ENCODE measurements at regions not wholly inside any gene's neighbourhood (a gene's known extent, or its start where the extent isn't known, plus 50 kb on each side); places are given as distances from the start of the nearest gene placed in this dataset.

DNA sequence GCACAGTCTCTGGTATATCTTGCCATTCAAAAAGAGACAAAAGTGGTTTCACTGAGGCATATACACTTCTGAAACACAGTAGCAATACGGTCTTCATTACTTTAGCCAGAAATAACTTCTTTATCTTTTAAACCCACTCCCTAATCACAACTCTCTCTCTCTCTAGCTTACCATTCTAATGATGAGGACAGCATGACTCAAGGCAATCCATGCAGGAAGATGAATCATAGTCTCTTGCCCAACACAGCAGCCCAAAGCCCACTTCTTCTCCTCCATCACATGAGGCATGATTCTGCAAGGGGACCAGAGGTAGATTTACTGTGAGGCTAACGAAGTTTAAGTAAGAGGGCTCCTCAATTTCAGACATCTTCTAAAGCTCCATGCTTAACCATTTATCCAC is 285.0 kb upstream of the NR5A2 start:
- H3K27me3 ChIP-seq, result no peaks in the 10 kb centered on the region
- H3K27ac ChIP-seq, result no peak overlapping the region
- DNase-seq (no peak), ATAC-seq (peak; percentile 68)
- intact Hi-C loops (cut with DNase I), result no loop called here
- TF ChIP-seq, protein P1, sequence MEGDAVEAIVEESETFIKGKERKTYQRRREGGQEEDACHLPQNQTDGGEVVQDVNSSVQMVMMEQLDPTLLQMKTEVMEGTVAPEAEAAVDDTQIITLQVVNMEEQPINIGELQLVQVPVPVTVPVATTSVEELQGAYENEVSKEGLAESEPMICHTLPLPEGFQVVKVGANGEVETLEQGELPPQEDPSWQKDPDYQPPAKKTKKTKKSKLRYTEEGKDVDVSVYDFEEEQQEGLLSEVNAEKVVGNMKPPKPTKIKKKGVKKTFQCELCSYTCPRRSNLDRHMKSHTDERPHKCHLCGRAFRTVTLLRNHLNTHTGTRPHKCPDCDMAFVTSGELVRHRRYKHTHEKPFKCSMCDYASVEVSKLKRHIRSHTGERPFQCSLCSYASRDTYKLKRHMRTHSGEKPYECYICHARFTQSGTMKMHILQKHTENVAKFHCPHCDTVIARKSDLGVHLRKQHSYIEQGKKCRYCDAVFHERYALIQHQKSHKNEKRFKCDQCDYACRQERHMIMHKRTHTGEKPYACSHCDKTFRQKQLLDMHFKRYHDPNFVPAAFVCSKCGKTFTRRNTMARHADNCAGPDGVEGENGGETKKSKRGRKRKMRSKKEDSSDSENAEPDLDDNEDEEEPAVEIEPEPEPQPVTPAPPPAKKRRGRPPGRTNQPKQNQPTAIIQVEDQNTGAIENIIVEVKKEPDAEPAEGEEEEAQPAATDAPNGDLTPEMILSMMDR (IDR thresholded peaks at IDR 0.05), result no peak
- no peaks in the 10 kb centered on the region for H3K4me1 ChIP-seq
- no peaks in the 10 kb centered on the region for H3K9me3 ChIP-seq
- no peak overlapping the region for H3K4me3 ChIP-seq
- H3K36me3 ChIP-seq, result no peaks in the 10 kb centered on the region

- ATAC-seq (no peak), DNase-seq (no peak)
- intact Hi-C loops (cut with DNase I), result no loop called here
- H3K4me3 ChIP-seq, result no peak overlapping the region
- no peaks in the 10 kb centered on the region for H3K36me3 ChIP-seq
- no peak overlapping the region for H3K27ac ChIP-seq
- TF ChIP-seq, protein P1 (IDR thresholded peaks at IDR 0.05), result no peak
- no peaks in the 10 kb centered on the region for H3K4me1 ChIP-seq
- H3K9me3 ChIP-seq, result no peaks in the 10 kb centered on the region
- no peaks in the 10 kb centered on the region for H3K27me3 ChIP-seq
These were observed 284.3 kb upstream of the NR5A2 start for GRCh38 chr1:199743227-199743626.

GRCh38 chr1:199746666-199747384 is 280.7 kb upstream of the NR5A2 start:
- intact Hi-C loops (cut with DNase I), result no loop called here
- TF ChIP-seq, protein P1 (IDR thresholded peaks at IDR 0.05), result no peak
- no peaks in the 10 kb centered on the region for H3K4me1 ChIP-seq
- no peak overlapping the region for H3K27ac ChIP-seq
- H3K36me3 ChIP-seq, result no peaks in the 10 kb centered on the region
- no peak for ATAC-seq
- DNase-seq, result no peak
- no peak overlapping the region for H3K4me3 ChIP-seq
- H3K27me3 ChIP-seq, result no peaks in the 10 kb centered on the region
- H3K9me3 ChIP-seq, result no peaks in the 10 kb centered on the region

DNA sequence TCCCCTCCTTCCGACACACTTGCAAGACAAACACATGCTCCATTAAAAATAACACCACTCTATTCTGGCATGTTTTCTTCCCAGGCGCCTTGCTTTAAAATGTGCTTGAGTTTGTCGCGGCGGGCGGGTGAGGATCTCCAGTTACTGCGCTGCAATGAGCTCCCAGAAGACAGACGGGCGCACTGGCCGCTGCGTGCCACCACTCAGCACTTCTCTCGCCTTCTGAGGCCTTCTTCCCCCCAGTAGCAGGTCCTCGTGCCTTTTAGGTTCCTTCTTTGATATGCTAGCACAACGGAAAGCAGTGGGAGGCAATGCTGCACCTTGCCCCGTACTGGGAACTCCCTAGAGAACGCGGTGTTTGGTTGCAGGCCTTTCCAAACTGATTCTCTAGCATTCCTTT is 279.5 kb upstream of the NR5A2 start:
- DNase-seq, result no peak
- Histone ChIP-seq H3K4me1 (no peaks in the 10 kb centered on the region), H3K9me3 (no peaks in the 10 kb centered on the region), H3K4me3 (no peak overlapping the region), H3K36me3 (no peaks in the 10 kb centered on the region), H3K27me3 (no peaks in the 10 kb centered on the region), H3K27ac (no peak overlapping the region)
- ATAC-seq, result no peak
- TF ChIP-seq, protein P1 (IDR thresholded peaks at IDR 0.05), result no peak
- intact Hi-C loops (cut with DNase I), result no loop called here

- DNase-seq (no peak), ATAC-seq (peak; percentile 80)
- intact Hi-C loops (cut with DNase I), result no loop called here
These were observed 276.0 kb upstream of the NR5A2 start for GRCh38 chr1:199751506-199751905.

More at GRCh38 chr1:199751506-199751905, 276.0 kb upstream of the NR5A2 start:
- H3K27me3 ChIP-seq, result no peaks in the 10 kb centered on the region
- no peaks in the 10 kb centered on the region for H3K4me1 ChIP-seq
- TF ChIP-seq, protein P1 (IDR thresholded peaks at IDR 0.05), result no peak
- H3K9me3 ChIP-seq, result no peaks in the 10 kb centered on the region
- no peak overlapping the region for H3K27ac ChIP-seq
- H3K4me3 ChIP-seq, result no peak overlapping the region
- H3K36me3 ChIP-seq, result no peaks in the 10 kb centered on the region

All from upper lobe of right lung (tissue), 1 donor.